GM12891 (cell line): ENCODE measurements at regions not wholly inside any gene's neighbourhood (a gene's known extent, or its start where the extent isn't known, plus 50 kb on each side); places are given as distances from the start of the nearest gene placed in this dataset.

Experiments used
- PAX5 ChIP-seq: IDR thresholded peaks from 2 replicates; pipeline ENCODE4 v1.6.1; 2011; ENCODE audit warnings: low read length, moderate library complexity, mild to moderate bottlenecking; ENCODE audit not compliant: insufficient read depth, severe bottlenecking
- POLR2A ChIP-seq: IDR thresholded peaks from 2 replicates; pipeline ENCODE4 v1.6.1; 2011; ENCODE audit warnings: low read depth, low read length, control low read depth
- POLR2AphosphoS5 ChIP-seq: IDR thresholded peaks from 2 replicates; pipeline ENCODE4 v1.6.1; 2011; ENCODE audit warnings: low read depth, low read length, control low read depth
- POU2F2 ChIP-seq: IDR thresholded peaks from 2 replicates; pipeline ENCODE4 v1.6.1; 2011; ENCODE audit warnings: low read depth, mild to moderate bottlenecking, control low read depth, low read length, moderate library complexity
- TAF1 ChIP-seq: IDR thresholded peaks from 2 replicates; pipeline ENCODE4 v1.6.1; 2011; ENCODE audit warnings: low read depth, low read length, control low read depth

DNA sequence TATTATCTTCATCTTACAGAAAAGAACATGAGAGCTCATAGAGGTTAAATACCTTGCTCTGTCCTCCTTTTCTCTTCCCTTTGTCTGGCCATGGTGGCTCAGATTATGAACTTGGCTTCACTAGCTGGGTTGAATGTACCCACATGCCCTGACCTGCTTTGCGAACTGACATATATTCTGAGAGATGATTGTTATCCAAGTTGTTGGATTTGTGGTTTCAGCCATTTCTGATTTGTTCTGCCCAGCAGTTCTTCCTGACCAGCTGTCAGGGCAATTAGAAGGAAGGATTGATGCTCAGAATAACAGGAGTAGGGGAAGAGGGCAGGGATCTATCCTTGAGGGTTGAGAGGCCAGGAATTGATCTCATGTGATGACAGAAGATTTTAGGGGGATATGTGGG, 236.8 kb upstream of the FAM98A start:
- TF ChIP-seq POLR2A (no peak), POLR2AphosphoS5 (no peak), TAF1 (no peak), PAX5 (no peak), POU2F2 (no peak)
